Fibroblast of mammary gland (primary cell): ENCODE measurements at regions not wholly inside any gene's neighbourhood (a gene's known extent, or its start where the extent isn't known, plus 50 kb on each side); places are given as distances from the start of the nearest gene placed in this dataset.

ENCODE experiments used
- DNase-seq: peaks from one replicate; pipeline ENCODE4 v3.0.0-alpha.2; 2010; ENCODE audit warnings: low read depth
- H3K4me3 ChIP-seq: 2 replicates; pipeline ENCODE4 v1.5.1; 2011; ENCODE audit warnings: low read depth, mild to moderate bottlenecking, low read length, moderate library complexity; ENCODE audit not compliant: control insufficient read depth
- CTCF ChIP-seq: conservative IDR thresholded peaks from 2 replicates; pipeline ENCODE4 v1.5.1; 2011; ENCODE audit warnings: low read depth, low read length, inconsistent platforms; ENCODE audit not compliant: control insufficient read depth, insufficient read depth

DNA sequence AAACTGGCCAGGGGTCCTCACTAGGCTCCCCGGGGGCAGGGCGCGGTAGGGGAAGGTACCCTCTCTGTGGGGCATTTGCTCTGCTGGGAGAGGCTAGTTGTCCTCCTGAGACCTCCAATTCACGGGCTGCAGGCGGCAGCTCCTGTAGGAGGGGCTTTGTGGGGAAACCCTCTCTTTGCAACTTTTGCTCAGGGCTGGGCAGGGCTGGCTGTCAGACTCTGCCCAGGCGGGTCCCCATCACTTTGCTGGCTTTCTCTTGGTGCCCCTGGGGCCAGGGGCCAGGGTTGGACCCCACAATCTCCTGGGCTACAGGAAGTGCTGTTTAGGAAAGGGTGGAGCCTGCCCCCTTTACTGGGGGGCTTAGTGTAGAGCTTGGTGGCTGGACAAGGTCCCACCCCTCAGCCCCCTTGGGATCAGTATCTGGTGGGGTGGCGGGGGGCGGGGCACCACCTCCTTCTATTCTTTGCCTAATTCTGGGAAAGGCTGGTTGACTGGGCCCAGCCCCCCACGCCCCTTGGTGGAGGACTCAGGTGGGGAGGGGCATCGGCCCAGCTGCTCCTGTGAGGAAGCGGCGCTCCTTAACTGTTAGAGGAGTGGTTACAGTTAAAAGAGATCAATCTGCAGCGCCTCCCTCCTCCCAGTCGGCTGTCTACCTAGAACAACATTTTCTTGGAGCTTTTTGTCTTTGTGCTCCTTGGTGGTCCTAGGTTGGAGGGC, 918.7 kb downstream of the AACS start:
- no peak overlapping the region for H3K4me3 ChIP-seq
- no peak for DNase-seq
- TF ChIP-seq CTCF: no peak

- DNase-seq: no peak
- no peak overlapping the region for H3K4me3 ChIP-seq
- TF ChIP-seq CTCF: no peak
Observed at GRCh38 chr12:125988545-125988944, 923.3 kb downstream of the AACS start.

DNA sequence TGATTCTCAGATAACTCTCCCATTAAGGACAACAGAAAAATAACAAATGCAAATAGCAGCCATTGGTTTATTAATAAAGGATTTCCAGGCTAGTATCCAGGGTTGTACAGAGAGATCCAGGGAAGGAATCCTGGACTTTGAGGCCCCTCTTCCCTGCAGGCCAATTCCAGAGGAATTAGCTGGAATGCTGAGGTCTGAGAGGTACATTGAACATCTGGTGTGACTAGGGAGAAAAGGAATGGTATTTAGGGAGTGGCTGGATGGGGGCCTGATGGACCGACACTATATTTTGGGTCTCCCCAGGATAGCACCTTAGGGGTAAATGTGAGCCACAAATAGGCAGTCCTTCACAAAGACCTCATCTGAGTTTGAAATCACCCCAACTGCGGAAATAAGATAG, 924.5 kb downstream of the AACS start:
- TF ChIP-seq CTCF: no peak
- no peak for DNase-seq

DNA sequence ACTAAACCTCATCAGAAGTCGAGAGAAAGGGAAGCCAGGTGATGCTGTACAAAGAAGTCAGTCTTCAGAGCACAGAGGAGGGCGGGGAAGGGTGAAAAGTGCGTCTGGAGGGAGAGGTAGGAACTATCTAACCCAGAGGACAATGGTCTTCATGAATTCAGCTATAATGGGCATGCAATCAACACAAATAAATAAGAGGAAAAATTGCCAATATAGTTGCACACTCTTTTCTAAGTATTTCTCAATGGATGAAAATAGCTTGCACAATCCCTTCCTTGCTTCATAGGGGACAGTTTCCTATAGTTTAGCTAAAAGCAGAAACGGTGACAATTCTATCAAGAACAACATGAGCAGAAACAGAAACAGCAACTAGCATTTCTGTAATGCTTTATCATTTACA, 931.2 kb downstream of the AACS start:
- no peak for TF ChIP-seq CTCF

More for the DNA sequence above, 924.5 kb downstream of the AACS start:
- no peak overlapping the region for H3K4me3 ChIP-seq

GRCh38 chr12:125999628-126000027, 934.4 kb downstream of the AACS start:
- no peak for DNase-seq
- TF ChIP-seq CTCF: no peak
- no peak overlapping the region for H3K4me3 ChIP-seq

More for the DNA sequence above, 931.2 kb downstream of the AACS start:
- no peak for DNase-seq
- H3K4me3 ChIP-seq: no peak overlapping the region

GRCh38 chr12:126019385-126019784, 954.1 kb downstream of the AACS start:
- H3K4me3 ChIP-seq: no peak overlapping the region
- no peak for TF ChIP-seq CTCF
- DNase-seq: no peak

DNA sequence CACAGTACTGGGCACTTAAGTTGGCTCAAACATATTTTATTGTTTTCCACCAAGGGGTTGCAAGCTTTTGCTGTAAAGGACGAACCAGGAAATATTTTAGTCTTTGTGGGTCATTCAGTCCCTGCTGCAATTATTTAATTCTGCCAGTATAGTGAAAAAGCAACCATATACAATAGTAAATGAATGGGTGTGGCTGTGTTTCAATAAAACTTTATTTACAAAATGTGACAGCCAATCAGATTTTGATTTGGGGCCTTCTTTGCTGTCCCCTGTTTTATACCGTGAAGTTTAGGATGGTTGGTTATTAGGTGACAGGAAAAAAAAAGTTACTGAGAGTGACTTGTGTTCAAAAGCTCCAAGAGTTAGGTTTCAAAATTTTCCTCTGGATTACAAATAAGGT, 956.4 kb downstream of the AACS start:
- H3K4me3 ChIP-seq: no peak overlapping the region
- no peak for TF ChIP-seq CTCF
- no peak for DNase-seq
